Inferior parietal cortex (tissue), 1 donor: ENCODE measurements at regions not wholly inside any gene's neighbourhood (a gene's known extent, or its start where the extent isn't known, plus 50 kb on each side); places are given as distances from the start of the nearest gene placed in this dataset.
A peak's percentile ranks its signal among the peaks of the same experiment; 100 is the strongest.
"Not testable (repeated sequence)": the region's sequence is repeated elsewhere in the genome, so short reads cannot be mapped to it uniquely, and the experiment has no call there.

ENCODE experiments used
- DNase-seq: peaks from one replicate; pipeline ENCODE4 v3.0.0-alpha.2; 2016; ENCODE audit errors: extremely low spot score

- not testable (repeated sequence) for DNase-seq
Measured at GRCh38 chr4:162739596-162739995, 427.1 kb downstream of the NAF1 start.

GRCh38 chr4:162732876-162733275, 433.8 kb downstream of the NAF1 start:
- DNase-seq: no peak

- no peak for DNase-seq
Measured at GRCh38 chr4:162727766-162728165, 438.9 kb downstream of the NAF1 start.

GRCh38 chr4:162727232-162727631, 439.5 kb downstream of the NAF1 start:
- DNase-seq: no peak

GRCh38 chr4:162715401-162715800, 451.3 kb downstream of the NAF1 start:
- no peak for DNase-seq

- DNase-seq: no peak
Measured at GRCh38 chr4:162707962-162708361, 458.7 kb downstream of the NAF1 start.

- DNase-seq: no peak
Measured at GRCh38 chr4:162706632-162707031, 460.1 kb downstream of the NAF1 start.

GRCh38 chr4:162706051-162706450, 460.6 kb downstream of the NAF1 start:
- DNase-seq: no peak

GRCh38 chr4:162705130-162705803, 461.4 kb downstream of the NAF1 start:
- no peak for DNase-seq

GRCh38 chr4:162700815-162701361, 465.8 kb downstream of the NAF1 start:
- no peak for DNase-seq

- DNase-seq: no peak
Measured at GRCh38 chr4:162700358-162700757, 466.3 kb downstream of the NAF1 start.

GRCh38 chr4:162699629-162700028, 467.1 kb downstream of the NAF1 start:
- no peak for DNase-seq

- DNase-seq: no peak
Measured at GRCh38 chr4:162685410-162685809, 481.3 kb downstream of the NAF1 start.

- DNase-seq: no peak
Measured at GRCh38 chr4:162684998-162685397, 481.7 kb downstream of the NAF1 start.

- DNase-seq: no peak
Measured at GRCh38 chr4:162684371-162684700, 482.4 kb downstream of the NAF1 start.

GRCh38 chr4:162683659-162684370, 482.9 kb downstream of the NAF1 start:
- DNase-seq: peak; percentile 25

- DNase-seq: no peak
Measured at GRCh38 chr4:162682651-162683050, 484.0 kb downstream of the NAF1 start.

GRCh38 chr4:162681212-162681611, 485.5 kb downstream of the NAF1 start:
- no peak for DNase-seq

GRCh38 chr4:162675661-162676060, 491.0 kb downstream of the NAF1 start:
- DNase-seq: no peak

GRCh38 chr4:162661913-162662312, 498.1 kb upstream of the FSTL5 start:
- no peak for DNase-seq

GRCh38 chr4:162659716-162660115, 495.9 kb upstream of the FSTL5 start:
- DNase-seq: no peak

- DNase-seq: no peak
Measured at GRCh38 chr4:162657966-162658365, 494.2 kb upstream of the FSTL5 start.

- no peak for DNase-seq
Measured at GRCh38 chr4:162650166-162650565, 486.4 kb upstream of the FSTL5 start.
